H9 (cell line): ENCODE measurements at regions not wholly inside any gene's neighbourhood (a gene's known extent, or its start where the extent isn't known, plus 50 kb on each side); places are given as distances from the start of the nearest gene placed in this dataset.

Source experiments
- DNase-seq: peaks from one replicate; pipeline ENCODE4 v3.0.0-alpha.2; 2017
- H2AFZ ChIP-seq: one replicate; pipeline ENCODE4 v1.6.1; 2013; ENCODE audit warnings: mild to moderate bottlenecking, low read length, control low read depth, moderate library complexity
- H2AK5ac ChIP-seq: 2 replicates; pipeline ENCODE4 v1.6.1; 2013; ENCODE audit warnings: low read length, control low read depth, mixed read lengths; ENCODE audit not compliant: insufficient read length
- H2BK120ac ChIP-seq: one replicate; pipeline ENCODE4 v1.6.1; 2013; ENCODE audit warnings: low read depth, mild to moderate bottlenecking, low read length, control low read depth, inconsistent platforms; ENCODE audit not compliant: poor library complexity, severe bottlenecking
- H2BK12ac ChIP-seq: 2 replicates; pipeline ENCODE4 v1.6.1; 2013; ENCODE audit warnings: low read length, control low read depth, mixed read lengths, low read depth; ENCODE audit not compliant: insufficient read length
- H2BK15ac ChIP-seq: 2 replicates; pipeline ENCODE4 v1.6.1; 2013; ENCODE audit warnings: low read depth, low read length, control low read depth
- H2BK20ac ChIP-seq: one replicate; pipeline ENCODE4 v1.6.1; 2013; ENCODE audit warnings: low read depth, mild to moderate bottlenecking, low read length, control low read depth, inconsistent platforms; ENCODE audit not compliant: poor library complexity, severe bottlenecking
- H2BK5ac ChIP-seq: 2 replicates; pipeline ENCODE4 v1.6.1; 2013; ENCODE audit warnings: low read length, control low read depth, mixed read lengths; ENCODE audit not compliant: insufficient read length
- H3K14ac ChIP-seq: 2 replicates; pipeline ENCODE4 v1.6.1; 2013; ENCODE audit warnings: low read length, control low read depth; ENCODE audit not compliant: insufficient read depth
- H3K18ac ChIP-seq: 2 replicates; pipeline ENCODE4 v1.6.1; 2013; ENCODE audit warnings: low read depth, mild to moderate bottlenecking, mixed read lengths, low read length, control low read depth; ENCODE audit not compliant: insufficient read length
- H3K23ac ChIP-seq: 2 replicates; pipeline ENCODE4 v1.6.1; 2013; ENCODE audit warnings: low read length, control low read depth, mixed read lengths, low read depth; ENCODE audit not compliant: insufficient read length
- H3K23me2 ChIP-seq: 2 replicates; pipeline ENCODE4 v1.6.1; 2013; ENCODE audit warnings: low read depth, mild to moderate bottlenecking, mixed read lengths, low read length, control low read depth; ENCODE audit not compliant: insufficient read length, poor library complexity, severe bottlenecking
- H3K27ac ChIP-seq: 2 replicates; pipeline ENCODE4 v1.5.1; 2013; ENCODE audit warnings: low read length, control low read depth, mixed read lengths, low read depth; ENCODE audit not compliant: insufficient read length
- H3K27me3 ChIP-seq: 2 replicates; pipeline ENCODE4 v1.6.1; 2013; ENCODE audit warnings: low read length, control low read depth, inconsistent platforms; ENCODE audit not compliant: insufficient read depth
- H3K4ac ChIP-seq: 2 replicates; pipeline ENCODE4 v1.6.1; 2013; ENCODE audit warnings: low read depth, mild to moderate bottlenecking, control low read depth, inconsistent platforms, low read length, moderate library complexity
- H3K4me1 ChIP-seq: 2 replicates; pipeline ENCODE4 v1.6.1; 2013; ENCODE audit warnings: low read length, control low read depth, inconsistent platforms; ENCODE audit not compliant: insufficient read depth
- H3K4me2 ChIP-seq: 2 replicates; pipeline ENCODE4 v1.6.1; 2013; ENCODE audit warnings: low read length, control low read depth, mixed read lengths; ENCODE audit not compliant: insufficient read length, insufficient read depth
- H3K56ac ChIP-seq: 2 replicates; pipeline ENCODE4 v1.6.1; 2013; ENCODE audit warnings: low read depth, mild to moderate bottlenecking, mixed read lengths, low read length, control low read depth; ENCODE audit not compliant: insufficient read length
- H3K79me1 ChIP-seq: 2 replicates; pipeline ENCODE4 v1.6.1; 2013; ENCODE audit warnings: low read depth, mild to moderate bottlenecking, moderate library complexity, low read length, control low read depth, inconsistent platforms; ENCODE audit not compliant: insufficient read depth, poor library complexity, severe bottlenecking
- H3K79me2 ChIP-seq: 2 replicates; pipeline ENCODE4 v1.6.1; 2013; ENCODE audit warnings: low read length, control low read depth, inconsistent platforms; ENCODE audit not compliant: insufficient read depth
- H3K9ac ChIP-seq: 2 replicates; pipeline ENCODE4 v1.6.1; 2013; ENCODE audit warnings: low read length, control low read depth, mixed read lengths; ENCODE audit not compliant: insufficient read length; ENCODE audit errors: extremely low read depth
- H3K9me3 ChIP-seq: one replicate; pipeline ENCODE4 v1.6.1; 2013; ENCODE audit warnings: low read depth, low read length, inconsistent platforms; ENCODE audit not compliant: control insufficient read depth
- H3T11ph ChIP-seq: one replicate; pipeline ENCODE4 v1.6.1; 2013; ENCODE audit warnings: mild to moderate bottlenecking, low read length, control low read depth, inconsistent platforms
- H4K20me1 ChIP-seq: one replicate; pipeline ENCODE4 v1.6.1; 2013; ENCODE audit not compliant: control insufficient read depth, insufficient read length, insufficient read depth
- H4K5ac ChIP-seq: 2 replicates; pipeline ENCODE4 v1.6.1; 2013; ENCODE audit warnings: low read depth, mild to moderate bottlenecking, mixed read lengths, low read length, control low read depth; ENCODE audit not compliant: insufficient read length
- H4K8ac ChIP-seq: replicated peaks from 2 replicates; pipeline ENCODE4 v1.6.1; 2013; ENCODE audit warnings: low read length, control low read depth, mixed read lengths, low read depth; ENCODE audit not compliant: insufficient read length
- H4K91ac ChIP-seq: 2 replicates; pipeline ENCODE4 v1.6.1; 2013; ENCODE audit warnings: low read depth, mild to moderate bottlenecking, moderate library complexity, mixed read lengths, low read length, control low read depth; ENCODE audit not compliant: insufficient read length
- H3K27ac Mint-ChIP-seq, 3 experiments: 2 replicates in 2 of 3; 3 replicates in 1 of 3; pipeline ENCODE4 v1.8.0; 2020 to 2021; ENCODE audit warnings: mixed read lengths in 3 of 3, mild to moderate bottlenecking in 1 of 3, moderate library complexity in 1 of 3
- H3K27me3 Mint-ChIP-seq: 2 replicates; pipeline ENCODE4 v1.8.0; 2021; ENCODE audit warnings: low read depth, mild to moderate bottlenecking, moderate library complexity, mixed read lengths
- H3K36me3 Mint-ChIP-seq, 3 experiments: 2 replicates in 2 of 3; 3 replicates in 1 of 3; pipeline ENCODE4 v1.8.0; 2020 to 2021; ENCODE audit warnings: low read depth in 3 of 3, mixed read lengths in 3 of 3; ENCODE audit not compliant: insufficient read depth in 1 of 3
- H3K4me1 Mint-ChIP-seq, 2 experiments: 2 replicates each; pipeline ENCODE4 v1.8.0; 2020; ENCODE audit warnings: mixed read lengths in 2 of 2
- H3K4me3 Mint-ChIP-seq, 2 experiments: 2 replicates in 1 of 2; 3 replicates in 1 of 2; pipeline ENCODE4 v1.8.0; 2020 to 2021; ENCODE audit warnings: mild to moderate bottlenecking in 2 of 2, mixed read lengths in 2 of 2, moderate library complexity in 1 of 2
- H3K9me3 Mint-ChIP-seq, 2 experiments: 2 replicates in 1 of 2; 3 replicates in 1 of 2; pipeline ENCODE4 v1.8.0; 2020; ENCODE audit warnings: mild to moderate bottlenecking in 2 of 2, mixed read lengths in 2 of 2, moderate library complexity in 1 of 2
- whole genome bisulfite sequencing: extraction: QIAGEN DNeasy Blood & Tissue Kit; methylation state at CpG from one replicate; pipeline ENCODE4 v1.1.7; 2013; ENCODE audit warnings: missing lambda C conversion rate, low lambda C conversion rate, mixed read lengths; ENCODE audit not compliant: insufficient read length; ENCODE audit errors: extremely low coverage; 5-methylcytosine and 5-hydroxymethylcytosine counted together
- TF ChIP-seq, protein P1 (sequence below): fragments of 200-600 bp; sonication (generic); conservative IDR thresholded peaks from 3 replicates; pipeline ENCODE4 v1.8.0; 2021; ENCODE audit warnings: antibody characterized with exemption, mild to moderate bottlenecking

GRCh38 chr5:62130107-62130506 lies 175.9 kb upstream of the KIF2A start:
- Mint-ChIP-seq H3K27me3 (peaks cover 2% of the 10 kb centered on the region; the same call in 1 of the 2 replicates), H3K4me1 (peaks cover 0 to 5% of the 10 kb centered on the region in 2 experiments; a peak in 1 of 4 replicates), H3K4me3 (no peak overlapping the region), H3K9me3 (peaks cover 3 to 6% of the 10 kb centered on the region in 2 experiments; a peak in 3 of 5 replicates), H3K27ac (no peak overlapping the region), H3K36me3 (no peaks in the 10 kb centered on the region; a peak in 2 of 7 replicates)
- no peak for DNase-seq
- Histone ChIP-seq H2BK5ac (no peak overlapping the region), H3K9ac (no peak overlapping the region), H3K23ac (no peak overlapping the region), H3K27me3 (no peaks in the 10 kb centered on the region), H3T11ph (no peak overlapping the region), H2BK120ac (no peak overlapping the region), H3K23me2 (no peaks in the 10 kb centered on the region), H3K4ac (no peak overlapping the region), H2AFZ (no peak overlapping the region), H3K18ac (no peak overlapping the region), H3K79me1 (no peaks in the 10 kb centered on the region), H3K27ac (no peak overlapping the region), H3K79me2 (no peaks in the 10 kb centered on the region), H2BK15ac (no peak overlapping the region), H4K91ac (no peak overlapping the region), H2BK20ac (no peak overlapping the region), H4K5ac (no peak overlapping the region), H3K56ac (no peak overlapping the region), H3K4me1 (no peaks in the 10 kb centered on the region), H2BK12ac (no peak overlapping the region), H3K9me3 (no peaks in the 10 kb centered on the region), H2AK5ac (no peak overlapping the region), H3K14ac (no peak overlapping the region), H4K8ac (no peak overlapping the region), H4K20me1 (no peaks in the 10 kb centered on the region), H3K4me2 (no peak overlapping the region)
- TF ChIP-seq, protein P1, sequence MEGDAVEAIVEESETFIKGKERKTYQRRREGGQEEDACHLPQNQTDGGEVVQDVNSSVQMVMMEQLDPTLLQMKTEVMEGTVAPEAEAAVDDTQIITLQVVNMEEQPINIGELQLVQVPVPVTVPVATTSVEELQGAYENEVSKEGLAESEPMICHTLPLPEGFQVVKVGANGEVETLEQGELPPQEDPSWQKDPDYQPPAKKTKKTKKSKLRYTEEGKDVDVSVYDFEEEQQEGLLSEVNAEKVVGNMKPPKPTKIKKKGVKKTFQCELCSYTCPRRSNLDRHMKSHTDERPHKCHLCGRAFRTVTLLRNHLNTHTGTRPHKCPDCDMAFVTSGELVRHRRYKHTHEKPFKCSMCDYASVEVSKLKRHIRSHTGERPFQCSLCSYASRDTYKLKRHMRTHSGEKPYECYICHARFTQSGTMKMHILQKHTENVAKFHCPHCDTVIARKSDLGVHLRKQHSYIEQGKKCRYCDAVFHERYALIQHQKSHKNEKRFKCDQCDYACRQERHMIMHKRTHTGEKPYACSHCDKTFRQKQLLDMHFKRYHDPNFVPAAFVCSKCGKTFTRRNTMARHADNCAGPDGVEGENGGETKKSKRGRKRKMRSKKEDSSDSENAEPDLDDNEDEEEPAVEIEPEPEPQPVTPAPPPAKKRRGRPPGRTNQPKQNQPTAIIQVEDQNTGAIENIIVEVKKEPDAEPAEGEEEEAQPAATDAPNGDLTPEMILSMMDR: no peak
- no CpG with 5 or more reads among the region's 3 CpGs for WGBS
